HL-60 (cell line): ENCODE measurements at regions not wholly inside any gene's neighbourhood (a gene's known extent, or its start where the extent isn't known, plus 50 kb on each side); places are given as distances from the start of the nearest gene placed in this dataset.

Source experiments
- DNase-seq, 2 experiments: peaks; one replicate each; pipeline ENCODE4 v3.0.0-alpha.2; 2010 to 2020; ENCODE audit warnings: low read depth in 1 of 2, low spot score in 1 of 2
- H3K27ac ChIP-seq: fragments of 250-450 bp; sonication (Bioruptor Pico); replicated peaks from 2 replicates; pipeline ENCODE4 v1.5.1; 2020; ENCODE audit warnings: mild to moderate bottlenecking, moderate library complexity
- H3K27me3 ChIP-seq: fragments of 250-450 bp; sonication (Bioruptor Pico); 2 replicates; pipeline ENCODE4 v1.5.1; 2021; ENCODE audit warnings: mild to moderate bottlenecking, moderate library complexity; ENCODE audit not compliant: insufficient read depth, poor library complexity, severe bottlenecking
- H3K4me3 ChIP-seq: replicated peaks from 2 replicates; pipeline ENCODE4 v1.5.1; 2011; ENCODE audit warnings: mild to moderate bottlenecking, control low read depth, low read length; ENCODE audit not compliant: insufficient read depth
- CTCF ChIP-seq: IDR thresholded peaks from one replicate; pipeline ENCODE4 v1.5.1; 2011; ENCODE audit warnings: low read length, control low read depth, inconsistent platforms; ENCODE audit not compliant: insufficient read depth
- GABPA ChIP-seq: IDR thresholded peaks from 2 replicates; pipeline ENCODE4 v1.6.1; 2012; ENCODE audit warnings: low read depth
- POLR2AphosphoS5 ChIP-seq: IDR thresholded peaks from 2 replicates; pipeline ENCODE4 v1.6.1; 2012; ENCODE audit warnings: low read depth
- REST ChIP-seq: IDR thresholded peaks from 2 replicates; pipeline ENCODE4 v1.6.1; 2012; ENCODE audit warnings: low read depth; ENCODE audit not compliant: insufficient replicate concordance
- SPI1 ChIP-seq: IDR thresholded peaks from 2 replicates; pipeline ENCODE4 v1.6.1; 2012; ENCODE audit warnings: low read depth, mild to moderate bottlenecking, borderline replicate concordance

- Histone ChIP-seq H3K4me3 (no peak overlapping the region), H3K27me3 (no peaks in the 10 kb centered on the region), H3K27ac (no peak overlapping the region)
- DNase-seq, result no peak
- no peak for TF ChIP-seq SPI1
- TF ChIP-seq POLR2AphosphoS5, result no peak
- TF ChIP-seq CTCF, result no peak
- no peak for TF ChIP-seq REST
- no peak for TF ChIP-seq GABPA
Observed at GRCh38 chrX:4876268-4876667, 1162.8 kb upstream of the PRKX start.

- Histone ChIP-seq H3K4me3 (no peak overlapping the region), H3K27ac (no peak overlapping the region), H3K27me3 (no peaks in the 10 kb centered on the region)
- no peak for TF ChIP-seq CTCF
- no peak for TF ChIP-seq REST
- no peak for TF ChIP-seq SPI1
- no peak for TF ChIP-seq POLR2AphosphoS5
- TF ChIP-seq GABPA, result no peak
- no peak for DNase-seq
Observed at GRCh38 chrX:4851534-4851933, 1138.1 kb upstream of the PRKX start.

GRCh38 chrX:4850312-4850711 lies 1136.9 kb upstream of the PRKX start:
- Histone ChIP-seq H3K27me3 (no peaks in the 10 kb centered on the region), H3K27ac (no peak overlapping the region), H3K4me3 (no peak overlapping the region)
- no peak for DNase-seq
- TF ChIP-seq SPI1, result no peak
- no peak for TF ChIP-seq CTCF

- DNase-seq, result no peak
- no peaks in the 10 kb centered on the region for H3K27me3 ChIP-seq
- TF ChIP-seq GABPA (no peak), REST (no peak), POLR2AphosphoS5 (no peak), CTCF (no peak), SPI1 (no peak)
- no peak overlapping the region for H3K4me3 ChIP-seq
- no peak overlapping the region for H3K27ac ChIP-seq
Observed at GRCh38 chrX:4844376-4844775, 1130.9 kb upstream of the PRKX start.
